HepG2 (cell line): ENCODE measurements at regions not wholly inside any gene's neighbourhood (a gene's known extent, or its start where the extent isn't known, plus 50 kb on each side); places are given as distances from the start of the nearest gene placed in this dataset.

Source experiments
- BHLHE40 ChIP-seq: IDR thresholded peaks from 2 replicates; pipeline ENCODE4 v1.6.1; 2011; ENCODE audit warnings: low read length, improper control_type of control experiment
- CHD2 ChIP-seq: IDR thresholded peaks from 2 replicates; pipeline ENCODE4 v1.6.1; 2011; ENCODE audit warnings: low read depth, low read length, improper control_type of control experiment
- CTCF ChIP-seq: sonication (generic); formaldehyde crosslinking; IDR thresholded peaks from 2 replicates; pipeline ENCODE4 v1.5.0; 2020; ENCODE audit warnings: mild to moderate bottlenecking, missing genetic modification reagents, moderate library complexity
- E2F2 ChIP-seq: sonication (generic); formaldehyde crosslinking; IDR thresholded peaks from 2 replicates; pipeline ENCODE4 v1.4.0; 2020; ENCODE audit warnings: missing genetic modification reagents, borderline replicate concordance
- KLF12 ChIP-seq: sonication (generic); formaldehyde crosslinking; IDR thresholded peaks from 2 replicates; pipeline ENCODE4 v1.4.0; 2020; ENCODE audit warnings: missing genetic modification reagents, borderline replicate concordance
- NCOA1 ChIP-seq: sonication (generic); formaldehyde crosslinking; IDR thresholded peaks from 2 replicates; pipeline ENCODE4 v1.9.0; 2021; ENCODE audit warnings: missing genetic modification reagents
- POLR2A ChIP-seq, 2 experiments: IDR thresholded peaks; 2 replicates each; pipeline ENCODE4 v1.6.1; 2011; ENCODE audit warnings: low read depth in 2 of 2, low read length in 2 of 2, mild to moderate bottlenecking in 1 of 2, moderate library complexity in 1 of 2; ENCODE audit not compliant: insufficient read depth in 1 of 2
- SIN3A ChIP-seq: IDR thresholded peaks from 2 replicates; pipeline ENCODE4 v1.6.1; 2011; ENCODE audit warnings: low read depth, mild to moderate bottlenecking, control low read depth, low read length, borderline replicate concordance
- SP140L ChIP-seq: sonication (generic); formaldehyde crosslinking; IDR thresholded peaks from 2 replicates; pipeline ENCODE4 v1.4.0; 2020; ENCODE audit warnings: missing genetic modification reagents, borderline replicate concordance
- SRSF4 ChIP-seq: fragments of 200-400 bp; formaldehyde crosslinking; IDR thresholded peaks from one replicate; pipeline ENCODE4 v1.6.1; 2018; ENCODE audit warnings: mild to moderate bottlenecking, low read depth, low read length, moderate library complexity; ENCODE audit not compliant: poor library complexity, severe bottlenecking

GRCh38 chr2:35023545-35023944 lies 1332.0 kb upstream of the CRIM1 start:
- TF ChIP-seq KLF12 (no peak), BHLHE40 (no peak), NCOA1 (no peak), SRSF4 (no peak), CTCF (CRISPR knock-in tag) (no peak), CHD2 (no peak), SP140L (CRISPR knock-in tag) (no peak), SIN3A (no peak), E2F2 (CRISPR knock-in tag) (no peak), POLR2A (IDR thresholded peaks at IDR 0.05; ENCODE audit: insufficient read depth in 1 of 2, low read depth in 2 of 2, low read length in 2 of 2) (no peak)
